Neural crest cell (in vitro differentiated cells): ENCODE measurements at regions not wholly inside any gene's neighbourhood (a gene's known extent, or its start where the extent isn't known, plus 50 kb on each side); places are given as distances from the start of the nearest gene placed in this dataset.

Experiments
- DNase-seq: peaks from one replicate; pipeline ENCODE4 v3.0.0; 2021; ENCODE audit warnings: low read depth, mixed read lengths, low spot score
- H3K27ac Mint-ChIP-seq: one replicate; pipeline ENCODE4 v1.8.0; 2021; ENCODE audit warnings: mild to moderate bottlenecking, mixed read lengths; ENCODE audit not compliant: unreplicated experiment
- H3K27me3 Mint-ChIP-seq: 2 replicates; pipeline ENCODE4 v1.8.0; 2021; ENCODE audit warnings: low read depth, mild to moderate bottlenecking, mixed read lengths
- H3K36me3 Mint-ChIP-seq: 2 replicates; pipeline ENCODE4 v1.8.0; 2021; ENCODE audit warnings: low read depth, mild to moderate bottlenecking, mixed read lengths
- H3K4me1 Mint-ChIP-seq: 2 replicates; pipeline ENCODE4 v1.8.0; 2021; ENCODE audit warnings: mixed read lengths
- H3K4me3 Mint-ChIP-seq: one replicate; pipeline ENCODE4 v1.8.0; 2021; ENCODE audit warnings: mild to moderate bottlenecking, mixed read lengths
- H3K9me3 Mint-ChIP-seq: 2 replicates; pipeline ENCODE4 v1.8.0; 2021; ENCODE audit warnings: mixed read lengths
- TF ChIP-seq, protein P1 (sequence below): fragments of 200-600 bp; sonication (generic); conservative IDR thresholded peaks from 2 replicates; pipeline ENCODE4 v1.5.0; 2021; ENCODE audit warnings: antibody characterized with exemption, mild to moderate bottlenecking

DNA sequence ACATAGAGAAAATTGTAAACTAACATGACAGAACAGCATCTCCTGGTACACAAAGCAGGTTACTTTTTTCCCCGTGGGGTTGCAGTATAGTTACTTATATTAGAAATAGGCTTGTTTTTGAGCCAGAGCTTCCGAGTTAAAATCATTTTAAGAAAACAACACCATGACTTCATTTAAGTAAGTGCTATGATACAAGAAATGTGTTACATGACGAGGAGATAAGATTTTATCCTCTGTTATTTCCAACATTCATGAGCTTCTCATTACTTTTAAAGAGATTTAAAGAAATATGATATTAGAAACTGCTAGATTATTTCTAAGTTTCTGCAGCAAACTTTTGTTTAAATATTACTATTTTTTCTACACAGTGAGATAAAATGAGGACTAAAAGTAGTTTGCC, 968.7 kb downstream of the GATA3 start:
- no peak for DNase-seq
- Mint-ChIP-seq H3K27ac (no peak overlapping the region), H3K4me1 (no peaks in the 10 kb centered on the region), H3K4me3 (no peak overlapping the region), H3K9me3 (no peaks in the 10 kb centered on the region), H3K27me3 (peaks cover 88% of the 10 kb centered on the region), H3K36me3 (no peaks in the 10 kb centered on the region)
- TF ChIP-seq, protein P1, sequence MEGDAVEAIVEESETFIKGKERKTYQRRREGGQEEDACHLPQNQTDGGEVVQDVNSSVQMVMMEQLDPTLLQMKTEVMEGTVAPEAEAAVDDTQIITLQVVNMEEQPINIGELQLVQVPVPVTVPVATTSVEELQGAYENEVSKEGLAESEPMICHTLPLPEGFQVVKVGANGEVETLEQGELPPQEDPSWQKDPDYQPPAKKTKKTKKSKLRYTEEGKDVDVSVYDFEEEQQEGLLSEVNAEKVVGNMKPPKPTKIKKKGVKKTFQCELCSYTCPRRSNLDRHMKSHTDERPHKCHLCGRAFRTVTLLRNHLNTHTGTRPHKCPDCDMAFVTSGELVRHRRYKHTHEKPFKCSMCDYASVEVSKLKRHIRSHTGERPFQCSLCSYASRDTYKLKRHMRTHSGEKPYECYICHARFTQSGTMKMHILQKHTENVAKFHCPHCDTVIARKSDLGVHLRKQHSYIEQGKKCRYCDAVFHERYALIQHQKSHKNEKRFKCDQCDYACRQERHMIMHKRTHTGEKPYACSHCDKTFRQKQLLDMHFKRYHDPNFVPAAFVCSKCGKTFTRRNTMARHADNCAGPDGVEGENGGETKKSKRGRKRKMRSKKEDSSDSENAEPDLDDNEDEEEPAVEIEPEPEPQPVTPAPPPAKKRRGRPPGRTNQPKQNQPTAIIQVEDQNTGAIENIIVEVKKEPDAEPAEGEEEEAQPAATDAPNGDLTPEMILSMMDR: no peak

DNA sequence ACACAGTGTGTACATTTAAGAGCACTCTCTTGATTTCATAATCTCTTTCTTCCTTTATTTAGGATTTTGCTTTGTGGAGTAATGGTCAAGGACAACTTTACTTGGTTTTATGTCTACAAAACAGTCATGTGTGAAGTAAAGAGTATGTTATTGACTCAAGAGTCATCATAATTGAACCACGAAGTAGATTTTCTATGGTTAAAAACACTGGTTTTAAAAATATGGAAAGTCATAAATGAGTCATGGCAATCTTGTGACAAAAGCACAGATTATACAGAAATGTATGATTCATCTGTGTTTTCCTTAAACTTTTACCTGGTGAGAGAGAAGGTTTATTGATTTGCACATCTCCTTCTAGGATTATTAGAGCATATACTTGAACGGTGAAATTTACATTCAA, 969.7 kb downstream of the GATA3 start:
- no peak overlapping the region for H3K4me3 Mint-ChIP-seq
- H3K36me3 Mint-ChIP-seq: no peaks in the 10 kb centered on the region
- no peaks in the 10 kb centered on the region for H3K9me3 Mint-ChIP-seq
- H3K4me1 Mint-ChIP-seq: no peaks in the 10 kb centered on the region
- H3K27ac Mint-ChIP-seq: no peak overlapping the region
- H3K27me3 Mint-ChIP-seq: peaks cover 86% of the 10 kb centered on the region
- TF ChIP-seq, protein P1: no peak
- DNase-seq: no peak

DNA sequence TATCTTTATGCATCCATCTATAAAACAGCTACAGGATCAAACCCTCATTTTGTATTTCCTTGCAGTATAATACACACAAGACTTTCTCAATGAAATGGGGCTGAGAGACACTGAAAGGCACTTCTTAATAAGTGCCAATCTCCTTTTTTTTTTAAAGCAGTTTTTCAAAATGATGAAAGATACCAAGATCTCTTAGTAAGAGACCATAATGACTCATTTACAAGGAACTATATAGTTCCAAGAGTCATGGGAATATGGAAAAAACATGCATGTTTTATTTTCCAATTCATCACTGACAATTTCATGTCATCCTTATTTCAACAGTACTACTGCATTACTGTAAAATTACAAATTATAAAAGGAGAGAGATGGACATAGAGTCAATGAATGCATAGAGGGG, 973.7 kb downstream of the GATA3 start:
- H3K27ac Mint-ChIP-seq: no peak overlapping the region
- no peaks in the 10 kb centered on the region for H3K36me3 Mint-ChIP-seq
- H3K27me3 Mint-ChIP-seq: peaks cover 77% of the 10 kb centered on the region
- H3K4me3 Mint-ChIP-seq: no peak overlapping the region
- no peaks in the 10 kb centered on the region for H3K4me1 Mint-ChIP-seq
- no peak for DNase-seq
- TF ChIP-seq, protein P1: no peak
- H3K9me3 Mint-ChIP-seq: no peaks in the 10 kb centered on the region

DNA sequence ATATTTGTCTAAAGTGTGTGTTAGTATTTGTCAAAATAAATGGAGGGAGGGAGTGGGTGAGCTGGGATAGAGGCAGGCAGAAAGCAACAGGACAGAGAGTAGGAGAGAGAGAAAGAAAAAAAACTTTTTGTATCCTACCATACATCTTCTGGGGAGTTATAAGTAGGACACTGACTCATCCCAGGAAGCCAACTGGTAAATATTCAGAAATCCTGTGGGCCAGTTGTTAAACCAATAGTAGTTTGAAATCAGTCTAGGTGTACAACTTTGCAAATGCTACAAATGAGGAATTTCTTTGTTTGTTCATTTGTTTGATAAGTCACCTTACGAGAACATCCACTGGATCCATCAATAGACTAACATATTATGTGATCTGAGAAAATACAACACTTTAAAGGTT, 980.9 kb downstream of the GATA3 start:
- Mint-ChIP-seq H3K27me3 (peaks cover 68% of the 10 kb centered on the region), H3K4me3 (no peak overlapping the region), H3K36me3 (peaks cover 4% of the 10 kb centered on the region), H3K27ac (no peak overlapping the region), H3K9me3 (peaks cover 4% of the 10 kb centered on the region), H3K4me1 (no peaks in the 10 kb centered on the region)
- no peak for DNase-seq
- TF ChIP-seq, protein P1: no peak

DNA sequence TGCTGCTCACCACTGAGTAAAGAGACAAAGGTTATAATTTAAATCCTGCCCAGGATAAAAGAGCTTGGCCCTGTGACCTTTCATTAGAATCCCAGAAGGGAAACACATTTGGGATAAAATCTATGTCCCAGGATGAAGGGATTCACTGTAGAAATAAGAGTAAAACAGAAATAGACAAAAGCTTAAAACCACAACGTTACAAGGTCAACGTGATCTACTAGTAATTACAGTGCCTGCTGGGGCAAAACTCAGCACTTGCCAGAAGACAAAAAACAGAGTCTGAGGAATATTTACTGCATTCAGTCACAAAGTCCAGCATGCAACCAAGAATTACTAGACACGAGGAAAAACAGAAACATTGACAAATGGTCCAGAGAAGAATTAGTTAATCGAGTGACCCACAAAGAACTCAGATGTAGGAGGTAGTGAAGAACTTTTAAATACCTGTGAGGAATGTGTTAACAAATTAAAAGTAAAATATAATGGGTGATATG, 982.3 kb downstream of the GATA3 start:
- peaks cover 4% of the 10 kb centered on the region for H3K9me3 Mint-ChIP-seq
- H3K27ac Mint-ChIP-seq: no peak overlapping the region
- peaks cover 4% of the 10 kb centered on the region for H3K36me3 Mint-ChIP-seq
- no peaks in the 10 kb centered on the region for H3K4me1 Mint-ChIP-seq
- TF ChIP-seq, protein P1: no peak
- no peak overlapping the region for H3K4me3 Mint-ChIP-seq
- H3K27me3 Mint-ChIP-seq: peaks cover 67% of the 10 kb centered on the region
- DNase-seq: no peak
